NT2/D1 (cell line): ENCODE measurements at regions not wholly inside any gene's neighbourhood (a gene's known extent, or its start where the extent isn't known, plus 50 kb on each side); places are given as distances from the start of the nearest gene placed in this dataset.

Experiments
- SUZ12 ChIP-seq: IDR thresholded peaks from 2 replicates; pipeline ENCODE4 v1.6.1; 2011; ENCODE audit not compliant: insufficient read length, insufficient read depth; ENCODE audit errors: extremely low read depth
- YY1 ChIP-seq: IDR thresholded peaks from 2 replicates; pipeline ENCODE4 v1.6.1; 2011; ENCODE audit not compliant: insufficient read length, insufficient read depth
- ZNF274 ChIP-seq: IDR thresholded peaks from 2 replicates; pipeline ENCODE4 v1.6.1; 2011; ENCODE audit warnings: mild to moderate bottlenecking, low read depth, low read length

DNA sequence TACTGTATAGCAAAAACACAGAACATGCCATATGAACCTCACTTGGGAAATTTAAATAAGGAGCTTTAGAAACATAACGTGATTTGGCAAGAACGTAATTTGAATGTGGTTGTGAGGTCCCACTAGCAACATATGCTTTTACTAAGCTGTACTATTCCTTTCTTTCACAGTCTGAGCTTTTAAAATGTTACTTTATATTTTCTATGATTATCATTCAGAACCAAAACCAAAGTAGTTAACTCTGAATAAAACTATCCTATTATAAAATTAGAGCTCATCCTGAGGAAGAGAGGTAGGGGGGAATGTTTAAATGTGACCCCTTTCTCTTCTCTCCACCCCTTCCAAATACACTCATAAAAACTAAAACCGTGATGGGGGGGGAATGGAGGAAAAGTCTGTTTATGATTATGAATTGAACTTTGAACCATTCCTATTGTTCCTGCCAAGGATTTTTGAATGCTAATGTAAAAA, 435.7 kb downstream of the NFIB start:
- TF ChIP-seq ZNF274 (no peak), YY1 (no peak), SUZ12 (no peak)
